CD4-positive, alpha-beta memory T cell (primary cell): ENCODE measurements at regions not wholly inside any gene's neighbourhood (a gene's known extent, or its start where the extent isn't known, plus 50 kb on each side); places are given as distances from the start of the nearest gene placed in this dataset.

ENCODE experiments used
- CTCF ChIA-PET: fragments of 350-600 bp; sonication (Branson Sonifier 250); formaldehyde crosslinking; loops from one replicate; lab custom pipeline; 2021; ENCODE audit warnings: inconsistent platforms; ENCODE audit not compliant: partially characterized antibody; lab: Charles Lee
- POLR2A ChIA-PET: fragments of 350-600 bp; sonication (Branson Sonifier 250); formaldehyde crosslinking; loops from one replicate; lab custom pipeline; 2021; ENCODE audit not compliant: partially characterized antibody; lab: Charles Lee
- DNase-seq, 5 donors: peaks; one replicate each; pipeline versions ENCODE4 v3.0.0 to v3.0.0-alpha.2; 2020 to 2022; ENCODE audit warnings: mixed read lengths in 1 of 5
- H3K27ac ChIP-seq: one replicate; pipeline ENCODE4 v1.7.0; 2013; ENCODE audit warnings: low read depth, low read length
- H3K27me3 ChIP-seq: 2 replicates; pipeline ENCODE4 v1.7.0; 2013; ENCODE audit warnings: mild to moderate bottlenecking, low read length, moderate library complexity; ENCODE audit not compliant: insufficient read depth
- H3K36me3 ChIP-seq: 2 replicates; pipeline ENCODE4 v1.7.0; 2013; ENCODE audit warnings: mild to moderate bottlenecking, low read length, moderate library complexity; ENCODE audit not compliant: insufficient read depth
- H3K4me1 ChIP-seq: 2 replicates; pipeline ENCODE4 v1.7.0; 2013; ENCODE audit warnings: mild to moderate bottlenecking, low read length, moderate library complexity; ENCODE audit not compliant: insufficient read depth
- H3K4me3 ChIP-seq, 2 donors: one replicate each; pipeline ENCODE4 v1.7.0; 2013; ENCODE audit warnings: low read length in 2 of 2, mild to moderate bottlenecking in 1 of 2
- H3K9me3 ChIP-seq, 2 donors: one replicate each; pipeline ENCODE4 v1.7.0; 2013; ENCODE audit warnings: low read length in 2 of 2, control low read depth in 1 of 2; ENCODE audit not compliant: control insufficient read depth in 1 of 2
- H3K27ac Mint-ChIP-seq, 7 donors: one replicate each; pipeline ENCODE4 v1.8.0; 2020 to 2021; ENCODE audit warnings: mixed read lengths in 7 of 7, mild to moderate bottlenecking in 6 of 7, inconsistent platforms in 3 of 7, moderate library complexity in 3 of 7
- H3K27me3 Mint-ChIP-seq, 2 donors: one replicate each; pipeline ENCODE4 v1.8.0; 2020 to 2021; ENCODE audit warnings: mixed read lengths in 2 of 2
- H3K36me3 Mint-ChIP-seq, 2 donors: one replicate each; pipeline ENCODE4 v1.8.0; 2020 to 2021; ENCODE audit warnings: mixed read lengths in 2 of 2, inconsistent platforms in 1 of 2, mild to moderate bottlenecking in 1 of 2
- H3K4me1 Mint-ChIP-seq, 4 donors: one replicate each; pipeline ENCODE4 v1.8.0; 2020 to 2021; ENCODE audit warnings: mixed read lengths in 4 of 4, mild to moderate bottlenecking in 1 of 4
- H3K4me3 Mint-ChIP-seq, 8 donors: one replicate each; pipeline ENCODE4 v1.8.0; 2020 to 2021; ENCODE audit warnings: mixed read lengths in 8 of 8, mild to moderate bottlenecking in 7 of 8, moderate library complexity in 6 of 8, inconsistent platforms in 3 of 8
- H3K9me3 Mint-ChIP-seq, 8 donors: one replicate each; pipeline ENCODE4 v1.8.0; 2020 to 2021; ENCODE audit warnings: mixed read lengths in 8 of 8, mild to moderate bottlenecking in 5 of 8, inconsistent platforms in 3 of 8, moderate library complexity in 1 of 8
- intact Hi-C: fragments of 100-400 bp; cut with micrococcal nuclease; formaldehyde crosslinking; loops from one replicate; pipeline ENCODE4 v1.15.1; 2023

DNA sequence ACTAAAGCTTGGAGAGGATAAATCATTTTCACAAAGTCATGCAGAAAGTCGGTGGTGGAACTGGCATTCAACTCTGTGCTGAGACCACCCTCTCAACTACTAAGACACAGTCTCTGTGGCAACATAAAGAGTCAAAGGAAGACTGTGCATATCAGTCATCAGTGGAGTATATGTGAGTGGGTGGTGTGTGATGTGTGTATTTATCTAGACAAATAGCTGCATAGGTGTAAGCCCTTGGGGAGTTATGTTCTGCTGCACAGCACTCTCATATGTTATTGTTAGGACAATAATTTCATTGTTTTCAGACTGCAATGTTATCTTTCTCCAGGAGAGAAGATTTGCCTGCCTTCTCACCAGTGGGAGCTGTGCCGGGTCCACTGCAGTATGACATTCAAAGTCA, 186.3 kb upstream of the HNRNPA3 start:
- H3K27ac Mint-ChIP-seq: no peak overlapping the region
- no peak overlapping the region for H3K4me3 Mint-ChIP-seq
- DNase-seq: no peak
- no peaks in the 10 kb centered on the region for H3K36me3 Mint-ChIP-seq
- Histone ChIP-seq H3K27me3 (no peaks in the 10 kb centered on the region), H3K4me1 (no peaks in the 10 kb centered on the region), H3K9me3 (no peaks in the 10 kb centered on the region), H3K36me3 (no peaks in the 10 kb centered on the region), H3K27ac (no peak overlapping the region), H3K4me3 (no peak overlapping the region)
- POLR2A ChIA-PET: no interaction called here
- H3K27me3 Mint-ChIP-seq: peaks cover 7 to 11% of the 10 kb centered on the region in 2 donors
- intact Hi-C loops: no loop called here
- CTCF ChIA-PET: no interaction called here
- H3K4me1 Mint-ChIP-seq: no peaks in the 10 kb centered on the region
- H3K9me3 Mint-ChIP-seq: peaks cover 0 to 3% (median 0%) of the 10 kb centered on the region in 8 donors

DNA sequence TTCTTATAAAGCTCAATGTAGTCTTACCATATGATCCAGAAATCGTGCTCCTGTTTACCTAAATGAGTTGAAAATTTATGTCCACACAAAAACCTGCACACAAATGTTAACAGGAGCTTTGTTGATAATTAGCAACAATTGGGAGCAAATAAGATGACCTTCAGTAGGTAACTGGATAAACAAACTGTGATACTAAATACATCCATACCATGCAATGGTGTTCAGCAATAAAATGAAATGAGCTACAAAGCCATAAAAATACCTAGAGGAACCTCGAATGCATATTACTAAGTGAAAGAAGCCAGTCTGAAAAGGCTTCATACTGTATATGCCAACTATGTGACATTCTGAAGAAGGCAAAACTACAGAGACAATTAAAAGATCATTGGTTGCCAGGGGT, 185.6 kb upstream of the HNRNPA3 start:
- H3K27ac Mint-ChIP-seq: no peak overlapping the region
- H3K27ac ChIP-seq: no peak overlapping the region
- no peaks in the 10 kb centered on the region for H3K27me3 ChIP-seq
- H3K4me3 ChIP-seq: no peak overlapping the region
- no peaks in the 10 kb centered on the region for H3K4me1 Mint-ChIP-seq
- H3K36me3 ChIP-seq: no peaks in the 10 kb centered on the region
- H3K9me3 Mint-ChIP-seq: peaks cover 0 to 3% (median 0%) of the 10 kb centered on the region in 8 donors
- H3K4me3 Mint-ChIP-seq: no peak overlapping the region
- no peaks in the 10 kb centered on the region for H3K9me3 ChIP-seq
- H3K27me3 Mint-ChIP-seq: peaks cover 7 to 11% of the 10 kb centered on the region in 2 donors
- DNase-seq: no peak
- intact Hi-C loops: no loop called here
- no peaks in the 10 kb centered on the region for H3K36me3 Mint-ChIP-seq
- POLR2A ChIA-PET: no interaction called here
- H3K4me1 ChIP-seq: no peaks in the 10 kb centered on the region
- CTCF ChIA-PET: interaction anchor here (1.2 kb wide), 1 partner anchor 122 kb away, joined by 3 read pairs; no protein-coding TSS in a partner anchor

DNA sequence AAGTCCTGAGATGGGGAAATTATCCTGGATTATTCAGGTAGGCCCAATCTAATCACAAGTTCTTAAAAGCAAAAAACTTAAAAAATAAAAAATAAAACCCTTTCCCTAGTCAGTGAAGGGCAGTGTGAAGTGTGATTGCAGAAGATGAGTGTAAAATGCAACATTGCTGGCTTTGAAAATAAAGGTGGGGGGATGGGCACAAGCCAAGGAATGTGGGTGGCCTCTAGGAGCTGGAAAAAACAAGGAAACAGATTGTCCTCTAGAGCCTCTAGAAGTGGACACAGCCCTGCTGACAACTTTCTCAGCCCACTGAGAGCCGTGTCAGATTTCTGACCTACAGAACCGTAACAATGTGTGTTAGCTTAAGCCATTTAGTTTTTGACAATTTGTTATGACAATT, 184.3 kb upstream of the HNRNPA3 start:
- POLR2A ChIA-PET: no interaction called here
- H3K36me3 ChIP-seq: no peaks in the 10 kb centered on the region
- Mint-ChIP-seq H3K9me3 (peaks cover 0 to 2% (median 0%) of the 10 kb centered on the region in 8 donors), H3K4me1 (no peaks in the 10 kb centered on the region), H3K27ac (no peak overlapping the region), H3K36me3 (no peaks in the 10 kb centered on the region), H3K4me3 (no peak overlapping the region), H3K27me3 (peaks cover 7 to 11% of the 10 kb centered on the region in 2 donors)
- H3K27ac ChIP-seq: no peak overlapping the region
- intact Hi-C loops: loop anchor here (2.0 kb wide), 1 partner anchor 119 kb away; no protein-coding TSS in a partner anchor
- no peak overlapping the region for H3K4me3 ChIP-seq
- CTCF ChIA-PET: interaction anchor here (0.7 kb wide), 1 partner anchor 888 kb away, joined by 3 read pairs; no protein-coding TSS in a partner anchor
- no peaks in the 10 kb centered on the region for H3K4me1 ChIP-seq
- no peaks in the 10 kb centered on the region for H3K9me3 ChIP-seq
- no peak for DNase-seq
- H3K27me3 ChIP-seq: no peaks in the 10 kb centered on the region

DNA sequence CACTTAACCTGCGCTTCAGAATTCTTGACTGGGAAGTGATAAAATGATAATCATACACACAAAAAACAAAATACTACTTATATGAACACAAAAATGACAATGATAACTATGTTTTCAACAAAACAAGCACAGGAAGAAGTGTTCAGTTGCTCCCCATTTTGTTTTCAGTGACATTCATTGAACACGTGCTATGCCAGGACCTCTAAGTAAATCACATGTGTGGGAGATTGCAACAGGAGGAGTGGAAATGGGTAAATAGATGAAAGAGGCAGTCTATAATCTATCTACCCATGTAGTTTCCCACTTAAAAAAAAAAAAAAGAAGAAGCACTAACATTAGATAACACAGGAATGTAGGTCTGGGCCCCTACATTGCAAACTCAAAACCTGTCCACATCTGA, 183.5 kb upstream of the HNRNPA3 start:
- peaks cover 0 to 2% (median 0%) of the 10 kb centered on the region in 8 donors for H3K9me3 Mint-ChIP-seq
- ChIA-PET CTCF (no interaction called here), POLR2A (no interaction called here)
- Histone ChIP-seq H3K4me3 (no peak overlapping the region), H3K27ac (no peak overlapping the region), H3K27me3 (no peaks in the 10 kb centered on the region), H3K36me3 (no peaks in the 10 kb centered on the region), H3K9me3 (no peaks in the 10 kb centered on the region), H3K4me1 (no peaks in the 10 kb centered on the region)
- intact Hi-C loops: loop anchor here (2.0 kb wide), 1 partner anchor 118 kb away; no protein-coding TSS in a partner anchor
- peaks cover 7 to 13% of the 10 kb centered on the region in 2 donors for H3K27me3 Mint-ChIP-seq
- no peak for DNase-seq
- no peak overlapping the region for H3K27ac Mint-ChIP-seq
- H3K4me3 Mint-ChIP-seq: no peak overlapping the region
- H3K4me1 Mint-ChIP-seq: no peaks in the 10 kb centered on the region
- H3K36me3 Mint-ChIP-seq: no peaks in the 10 kb centered on the region

DNA sequence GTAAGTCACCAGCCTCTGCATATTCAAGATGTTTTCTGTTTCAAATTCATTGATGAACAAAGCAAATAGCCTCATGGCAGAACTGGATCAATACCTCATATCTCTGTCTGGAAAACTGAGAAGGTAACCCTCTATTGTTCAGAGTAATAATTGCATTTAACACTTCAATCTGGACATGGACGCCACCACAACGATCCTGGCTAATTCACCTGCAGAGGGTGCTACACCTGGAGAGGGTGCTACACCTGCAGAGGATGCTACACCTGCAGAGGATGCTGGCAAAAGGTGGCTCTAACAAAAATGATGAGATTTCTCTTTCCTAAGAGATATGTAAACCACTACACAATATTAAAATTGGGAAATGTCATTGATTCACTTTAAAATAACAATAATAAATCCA, 183.1 kb upstream of the HNRNPA3 start:
- no peaks in the 10 kb centered on the region for H3K27me3 ChIP-seq
- DNase-seq: no peak
- Mint-ChIP-seq H3K36me3 (no peaks in the 10 kb centered on the region), H3K9me3 (peaks cover 0 to 3% (median 0%) of the 10 kb centered on the region in 8 donors), H3K4me1 (no peaks in the 10 kb centered on the region), H3K27ac (no peak overlapping the region), H3K4me3 (no peak overlapping the region), H3K27me3 (peaks cover 7 to 13% of the 10 kb centered on the region in 2 donors)
- H3K4me3 ChIP-seq: no peak overlapping the region
- no peaks in the 10 kb centered on the region for H3K36me3 ChIP-seq
- no peaks in the 10 kb centered on the region for H3K9me3 ChIP-seq
- ChIA-PET CTCF (no interaction called here), POLR2A (no interaction called here)
- no peak overlapping the region for H3K27ac ChIP-seq
- no peaks in the 10 kb centered on the region for H3K4me1 ChIP-seq
- intact Hi-C loops: loop anchor here (2.0 kb wide), 1 partner anchor 117 kb away; no protein-coding TSS in a partner anchor

DNA sequence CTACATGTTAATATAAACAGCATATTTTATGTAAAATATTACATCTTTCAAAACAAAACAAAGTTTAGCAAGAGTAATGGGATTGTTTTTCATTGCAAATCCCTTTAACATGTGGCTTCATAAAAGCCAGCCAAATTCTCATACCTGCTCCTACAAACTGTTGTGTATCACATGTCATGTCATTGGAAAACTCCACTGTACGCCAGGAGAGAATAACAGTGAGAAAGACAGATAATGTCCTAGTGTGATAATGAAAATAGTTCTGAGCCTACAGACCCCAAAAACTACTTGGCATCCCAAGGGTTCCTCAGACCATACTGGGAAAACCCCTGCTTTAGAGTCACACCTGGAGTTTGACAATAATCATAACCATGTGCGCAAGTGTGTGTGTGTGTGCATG, 182.7 kb upstream of the HNRNPA3 start:
- H3K36me3 ChIP-seq: no peaks in the 10 kb centered on the region
- H3K4me1 ChIP-seq: no peaks in the 10 kb centered on the region
- POLR2A ChIA-PET: no interaction called here
- H3K27me3 ChIP-seq: no peaks in the 10 kb centered on the region
- H3K27ac ChIP-seq: no peak overlapping the region
- Mint-ChIP-seq H3K36me3 (no peaks in the 10 kb centered on the region), H3K4me1 (no peaks in the 10 kb centered on the region), H3K9me3 (peaks cover 0 to 3% (median 0%) of the 10 kb centered on the region in 8 donors), H3K27ac (no peak overlapping the region), H3K4me3 (no peak overlapping the region), H3K27me3 (peaks cover 7 to 13% of the 10 kb centered on the region in 2 donors)
- H3K9me3 ChIP-seq: no peaks in the 10 kb centered on the region
- no peak for DNase-seq
- intact Hi-C loops: loop anchor here (2.0 kb wide), 1 partner anchor 117 kb away; no protein-coding TSS in a partner anchor
- H3K4me3 ChIP-seq: no peak overlapping the region
- CTCF ChIA-PET: no interaction called here

DNA sequence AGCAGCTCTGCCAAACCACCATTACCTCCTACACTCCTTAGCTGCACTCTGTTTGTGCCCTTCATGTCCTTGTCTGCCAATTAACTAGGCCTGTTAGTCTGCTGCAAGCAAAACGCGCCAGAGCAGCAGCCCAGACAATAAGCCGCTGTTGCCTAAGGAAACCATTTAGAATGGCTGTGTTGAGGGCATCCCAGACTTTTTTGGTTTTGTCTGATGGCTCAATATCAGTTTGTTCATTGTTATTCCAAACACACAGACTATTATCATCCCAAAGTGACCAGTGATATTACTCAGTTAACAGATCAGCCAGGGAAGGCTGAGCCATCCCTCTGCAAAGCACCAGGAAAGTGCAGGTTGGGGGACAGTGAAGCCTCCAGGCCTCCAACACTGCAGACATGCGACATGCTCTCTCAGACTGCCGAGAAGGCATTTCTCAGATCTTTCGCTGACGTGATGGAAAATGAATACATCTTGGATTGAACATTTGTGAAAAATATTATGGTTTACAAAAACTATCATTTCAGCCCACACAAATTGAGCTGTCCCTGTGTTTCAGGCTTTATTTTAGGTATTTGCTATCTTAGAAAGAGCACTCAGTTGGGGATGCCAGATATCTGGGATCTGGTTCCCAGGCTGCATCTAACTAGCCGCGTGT, 182.0 kb upstream of the HNRNPA3 start:
- no peak for DNase-seq
- intact Hi-C loops: no loop called here
- Mint-ChIP-seq H3K9me3 (peaks cover 0 to 5% (median 0%) of the 10 kb centered on the region in 8 donors), H3K4me1 (no peaks in the 10 kb centered on the region), H3K27me3 (peaks cover 7 to 13% of the 10 kb centered on the region in 2 donors), H3K36me3 (no peaks in the 10 kb centered on the region), H3K4me3 (no peak overlapping the region), H3K27ac (no peak overlapping the region)
- Histone ChIP-seq H3K9me3 (no peaks in the 10 kb centered on the region), H3K27ac (no peak overlapping the region), H3K4me3 (no peak overlapping the region), H3K4me1 (no peaks in the 10 kb centered on the region), H3K36me3 (no peaks in the 10 kb centered on the region), H3K27me3 (no peaks in the 10 kb centered on the region)
- POLR2A ChIA-PET: no interaction called here
- CTCF ChIA-PET: no interaction called here
